GM18508 (cell line): ENCODE measurements at regions not wholly inside any gene's neighbourhood (a gene's known extent, or its start where the extent isn't known, plus 50 kb on each side); places are given as distances from the start of the nearest gene placed in this dataset.
"Not testable (repeated sequence)": the region's sequence is repeated elsewhere in the genome, so short reads cannot be mapped to it uniquely, and the experiment has no call there.

Experiments used
- ATAC-seq: cut with Tn5 transposase; IDR thresholded peaks from one replicate; pipeline ENCODE4 v1.9.1; 2021; ENCODE audit warnings: moderate number of reproducible peaks; ENCODE audit not compliant: insufficient read depth, unreplicated experiment

GRCh38 chr3:178353006-178353694 is 183.1 kb upstream of the KCNMB2 start:
- ATAC-seq = no peak

GRCh38 chr3:178359728-178360127 is 176.5 kb upstream of the KCNMB2 start:
- ATAC-seq = no peak

GRCh38 chr3:178363048-178363447 is 173.2 kb upstream of the KCNMB2 start:
- ATAC-seq = not testable (repeated sequence)

GRCh38 chr3:178367817-178368617 is 168.2 kb upstream of the KCNMB2 start:
- ATAC-seq = no peak

- no peak for ATAC-seq
These were observed 167.2 kb upstream of the KCNMB2 start for GRCh38 chr3:178369006-178369405.

GRCh38 chr3:178369811-178370210 is 166.4 kb upstream of the KCNMB2 start:
- ATAC-seq = no peak

GRCh38 chr3:178370387-178370786 is 165.8 kb upstream of the KCNMB2 start:
- no peak for ATAC-seq

GRCh38 chr3:178381555-178381954 is 154.7 kb upstream of the KCNMB2 start:
- ATAC-seq = no peak

- ATAC-seq = no peak
These were observed 154.2 kb upstream of the KCNMB2 start for GRCh38 chr3:178381971-178382448.

GRCh38 chr3:178382449-178383061 is 153.7 kb upstream of the KCNMB2 start:
- no peak for ATAC-seq

GRCh38 chr3:178384321-178385230 is 151.7 kb upstream of the KCNMB2 start:
- no peak for ATAC-seq

GRCh38 chr3:178385280-178385952 is 150.8 kb upstream of the KCNMB2 start:
- ATAC-seq = no peak

- no peak for ATAC-seq
These were observed 149.8 kb upstream of the KCNMB2 start for GRCh38 chr3:178386401-178386800.

GRCh38 chr3:178386880-178387279 is 149.4 kb upstream of the KCNMB2 start:
- no peak for ATAC-seq

- ATAC-seq = no peak
These were observed 147.8 kb upstream of the KCNMB2 start for GRCh38 chr3:178388473-178388872.

- ATAC-seq = no peak
These were observed 147.0 kb upstream of the KCNMB2 start for GRCh38 chr3:178389258-178389657.

- ATAC-seq = no peak
These were observed 143.7 kb upstream of the KCNMB2 start for GRCh38 chr3:178392511-178392926.

GRCh38 chr3:178393146-178393545 is 143.1 kb upstream of the KCNMB2 start:
- no peak for ATAC-seq

- no peak for ATAC-seq
These were observed 142.4 kb upstream of the KCNMB2 start for GRCh38 chr3:178393824-178394223.

GRCh38 chr3:178396318-178396717 is 139.9 kb upstream of the KCNMB2 start:
- ATAC-seq = no peak
